Sciatic nerve (tissue), 2 donors: ENCODE measurements at regions not wholly inside any gene's neighbourhood (a gene's known extent, or its start where the extent isn't known, plus 50 kb on each side); places are given as distances from the start of the nearest gene placed in this dataset.
"Not testable (repeated sequence)": the region's sequence is repeated elsewhere in the genome, so short reads cannot be mapped to it uniquely, and the experiment has no call there.

ENCODE experiments used
- ATAC-seq: fragments of 200-7000 bp; cut with Tn5 transposase; one replicate; pipeline ENCODE4 v1.9.1; 2020; ENCODE audit warnings: mild to moderate bottlenecking, moderate library complexity
- DNase-seq: peaks from one replicate; pipeline ENCODE4 v3.0.0-alpha.2; 2020; ENCODE audit warnings: low spot score
- intact Hi-C: fragments of 100-400 bp; cut with DNase I; formaldehyde crosslinking; loops from one replicate; pipeline ENCODE4 v1.14.2; 2022
- donor health status: DM: no; HTN: no; CAD: no.
- donor health status: DM: no; HTN: no; CAD: no.

DNA sequence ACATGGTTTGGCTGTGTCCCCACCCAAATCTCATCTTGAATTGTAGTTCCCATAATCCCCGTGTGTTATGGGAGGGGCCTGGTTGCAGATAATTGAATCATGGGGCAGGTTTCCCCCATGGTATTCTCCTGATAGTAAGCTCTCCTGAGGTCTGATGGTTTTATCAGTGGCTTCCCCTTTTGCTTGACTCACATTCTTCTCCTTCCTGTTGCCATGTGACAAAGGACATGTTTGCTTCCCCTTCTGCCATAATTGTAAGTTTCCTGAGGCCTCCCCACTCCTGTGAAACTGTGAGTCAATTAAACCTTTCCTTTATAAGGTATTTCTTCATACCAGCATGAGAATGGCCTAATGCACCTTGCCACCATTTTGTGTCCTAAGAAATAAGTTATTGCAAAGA, 415.0 kb downstream of the COL11A1 start:
- intact Hi-C loops = no loop called here
- no peak for DNase-seq
- no peak for ATAC-seq

DNA sequence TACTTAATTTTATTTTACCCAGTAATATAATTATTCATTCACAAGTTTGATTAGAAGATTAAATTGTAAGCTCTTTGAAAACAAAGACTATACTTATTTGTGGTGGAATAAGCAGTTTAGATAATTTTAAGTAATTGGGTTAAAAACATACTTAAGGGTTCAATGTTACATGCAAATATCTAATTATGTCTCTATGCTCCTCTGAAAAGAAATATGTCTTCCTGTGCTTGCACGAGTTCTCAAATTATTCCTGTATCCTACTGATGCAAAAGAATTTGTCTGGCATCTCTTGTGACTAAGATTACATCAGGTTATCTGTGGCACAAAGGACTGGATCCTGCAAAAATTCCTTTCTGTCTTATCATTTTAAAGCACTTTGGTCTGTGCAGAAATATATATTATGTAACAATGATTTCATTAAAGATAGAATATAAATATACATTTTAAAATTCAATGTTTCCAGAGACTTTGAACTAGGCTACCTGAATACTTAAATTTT, 416.7 kb downstream of the COL11A1 start:
- ATAC-seq = no peak
- intact Hi-C loops = no loop called here

DNA sequence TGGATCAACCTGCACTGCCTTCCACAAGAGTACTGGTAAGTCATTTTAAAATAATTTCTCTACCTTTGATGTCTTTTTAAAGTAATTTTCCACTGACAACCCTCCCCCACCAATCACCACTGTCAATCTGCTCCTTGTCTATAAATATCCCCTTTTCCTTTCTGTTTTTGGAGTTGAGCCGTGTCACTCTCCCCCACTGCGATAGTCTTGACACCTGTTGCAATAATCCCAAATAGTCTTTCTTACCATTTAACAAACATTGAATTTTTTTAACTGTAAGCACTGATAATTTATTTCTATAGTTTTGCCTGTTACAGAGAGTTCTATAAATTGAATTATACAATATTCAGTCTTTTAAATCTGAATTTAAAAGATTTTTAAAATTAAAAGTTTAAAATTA, 420.9 kb downstream of the COL11A1 start:
- no peak for ATAC-seq

More for the DNA sequence above, 416.7 kb downstream of the COL11A1 start:
- DNase-seq = no peak

DNA sequence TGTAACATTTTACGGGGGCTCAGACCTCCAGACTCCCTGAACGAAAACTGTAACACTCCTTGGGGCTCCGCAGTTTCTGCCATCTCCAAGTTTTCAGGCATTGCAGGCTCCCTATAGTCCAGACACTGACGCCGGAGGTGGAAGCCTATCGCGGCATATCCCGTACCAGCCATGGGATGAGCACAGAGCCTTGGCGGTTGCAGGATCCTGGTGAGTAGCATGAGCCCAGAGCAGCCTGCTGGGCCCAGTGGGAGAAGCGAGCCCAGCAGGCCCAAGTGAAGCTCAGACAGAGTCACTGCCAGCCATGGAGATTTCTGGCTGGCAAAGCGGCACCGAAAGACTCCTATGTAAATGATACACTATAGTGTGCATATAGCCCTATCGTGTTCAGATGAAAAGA, 446.8 kb downstream of the COL11A1 start:
- no peak for ATAC-seq
- DNase-seq = no peak
- intact Hi-C loops = no loop called here

More for the DNA sequence above, 420.9 kb downstream of the COL11A1 start:
- intact Hi-C loops = no loop called here
- no peak for DNase-seq

DNA sequence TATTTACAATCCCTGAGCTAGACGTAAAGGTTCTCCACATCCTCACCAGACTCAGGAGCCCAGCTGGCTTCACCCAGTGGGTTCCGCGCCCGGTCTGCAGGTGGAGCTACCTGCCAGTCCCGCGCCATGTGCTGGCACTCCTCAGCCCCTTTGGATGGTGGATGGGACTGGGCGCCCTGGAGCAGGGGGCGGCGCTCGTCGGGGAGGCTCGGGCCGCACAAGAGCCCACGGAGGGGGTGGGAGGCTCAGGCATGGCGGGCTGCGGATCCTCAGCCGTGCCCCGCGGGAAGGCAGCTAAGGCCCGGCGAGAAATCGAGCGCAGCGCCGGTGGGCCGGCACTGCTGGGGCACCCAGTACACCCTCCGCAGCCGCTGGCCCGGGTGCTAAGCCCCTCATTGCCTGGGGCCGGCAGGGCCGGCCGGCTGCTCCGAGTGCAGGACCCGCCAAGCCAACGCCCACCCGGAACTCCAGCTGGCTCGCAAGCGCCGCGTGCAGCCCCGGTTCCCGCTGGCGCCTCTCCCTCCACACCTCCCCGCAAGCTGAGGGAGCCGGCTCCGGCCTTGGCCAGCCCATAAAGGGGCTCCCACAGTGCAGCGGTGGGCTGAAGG, 448.3 kb downstream of the COL11A1 start:
- intact Hi-C loops, ATAC-seq, DNase-seq: not testable (repeated sequence)

DNA sequence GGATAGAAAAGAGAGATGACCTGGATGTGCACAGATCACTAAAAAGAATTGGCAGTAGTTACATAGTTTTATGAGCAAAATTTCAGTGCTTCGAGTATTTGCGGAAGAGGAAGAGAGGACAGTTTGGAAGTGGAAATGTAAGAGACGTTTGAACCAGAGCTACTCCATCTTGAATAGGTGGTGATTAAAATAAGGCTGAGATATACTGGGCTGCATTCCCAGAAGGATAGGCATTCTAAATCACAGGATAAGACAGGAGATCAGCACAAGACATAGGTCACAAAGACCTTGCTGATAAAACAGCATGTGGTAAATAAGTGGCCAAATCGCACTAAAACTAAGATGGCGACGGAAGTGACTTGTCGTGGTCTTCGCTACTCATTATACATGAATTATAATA, 453.3 kb downstream of the COL11A1 start:
- ATAC-seq = no peak
- DNase-seq = no peak
- intact Hi-C loops = no loop called here

DNA sequence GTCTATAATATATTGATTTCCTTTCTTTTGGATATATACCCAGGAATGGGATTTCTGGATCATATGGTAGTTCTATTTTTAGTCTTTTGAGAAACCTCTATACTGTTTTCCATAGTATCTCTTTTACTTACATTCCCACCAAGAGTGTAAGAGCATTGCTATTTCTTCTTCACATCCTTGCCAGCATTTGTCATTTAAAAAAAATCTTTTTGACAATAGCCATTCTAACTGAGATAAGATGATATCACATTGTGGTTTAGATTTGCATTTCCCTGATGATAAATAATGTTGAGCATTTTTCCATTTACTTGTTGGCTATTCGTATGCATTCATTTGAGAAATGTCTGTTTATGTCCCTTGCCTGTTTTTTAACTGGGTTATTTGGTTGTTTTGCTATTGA, 467.4 kb downstream of the COL11A1 start:
- intact Hi-C loops = no loop called here
- no peak for ATAC-seq
- no peak for DNase-seq

DNA sequence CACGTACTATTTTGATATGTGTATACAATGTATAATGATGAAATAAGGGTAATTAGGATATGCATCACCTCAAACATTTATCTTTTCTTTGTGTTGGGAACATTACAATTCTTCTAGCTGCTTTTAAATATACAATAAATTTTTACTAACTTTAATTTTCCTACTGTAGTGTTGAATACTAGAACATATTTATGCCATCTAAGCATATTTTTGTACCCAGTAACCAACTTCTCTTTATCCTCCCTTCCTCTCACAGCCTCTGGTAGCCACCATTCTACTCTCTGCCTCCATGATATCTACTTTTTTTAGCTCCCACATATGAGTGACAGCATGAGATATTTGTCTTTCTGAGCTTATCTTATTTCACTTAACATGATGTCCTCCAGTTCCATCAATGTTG, 468.0 kb downstream of the COL11A1 start:
- DNase-seq (no peak), ATAC-seq (no peak)
- intact Hi-C loops = no loop called here

DNA sequence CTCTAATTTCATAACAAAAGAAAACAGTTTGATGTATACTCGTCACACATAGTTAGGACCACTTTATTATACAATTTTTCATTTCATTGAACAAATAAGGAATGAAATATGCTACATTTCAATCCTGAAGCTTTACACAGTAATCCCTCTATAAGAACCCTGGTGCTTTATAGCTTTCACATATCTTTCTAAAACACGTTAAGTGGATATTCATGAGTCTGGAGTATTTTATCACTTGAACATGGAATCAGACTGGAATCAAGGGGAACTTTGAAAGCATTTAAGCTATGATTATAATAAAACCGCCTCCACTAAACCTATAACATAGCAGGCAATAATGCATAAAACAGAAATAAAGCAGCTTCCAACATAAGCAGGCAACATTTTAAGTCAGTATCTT, 476.6 kb downstream of the COL11A1 start:
- no peak for ATAC-seq
- intact Hi-C loops = no loop called here
- no peak for DNase-seq

DNA sequence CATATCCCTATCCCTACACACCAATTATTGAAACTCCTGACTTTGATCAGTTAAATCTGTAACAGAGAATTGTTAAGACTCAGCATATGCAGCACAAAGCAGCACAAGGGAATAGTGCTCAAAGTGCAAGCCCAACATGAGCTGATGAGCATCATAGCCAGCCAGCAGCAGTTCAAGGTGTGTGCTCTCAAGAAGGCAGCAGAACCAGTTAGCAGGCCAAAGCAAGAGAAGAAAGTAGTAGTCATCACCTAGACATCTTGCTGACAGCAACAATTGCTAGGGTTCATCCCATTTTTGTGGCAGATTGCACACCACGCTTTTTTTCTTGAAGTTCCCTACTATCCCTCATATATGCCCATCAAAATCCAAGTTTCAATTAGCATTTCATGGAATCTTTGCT, 478.3 kb downstream of the COL11A1 start:
- ATAC-seq = no peak
- intact Hi-C loops = no loop called here
- DNase-seq = no peak

DNA sequence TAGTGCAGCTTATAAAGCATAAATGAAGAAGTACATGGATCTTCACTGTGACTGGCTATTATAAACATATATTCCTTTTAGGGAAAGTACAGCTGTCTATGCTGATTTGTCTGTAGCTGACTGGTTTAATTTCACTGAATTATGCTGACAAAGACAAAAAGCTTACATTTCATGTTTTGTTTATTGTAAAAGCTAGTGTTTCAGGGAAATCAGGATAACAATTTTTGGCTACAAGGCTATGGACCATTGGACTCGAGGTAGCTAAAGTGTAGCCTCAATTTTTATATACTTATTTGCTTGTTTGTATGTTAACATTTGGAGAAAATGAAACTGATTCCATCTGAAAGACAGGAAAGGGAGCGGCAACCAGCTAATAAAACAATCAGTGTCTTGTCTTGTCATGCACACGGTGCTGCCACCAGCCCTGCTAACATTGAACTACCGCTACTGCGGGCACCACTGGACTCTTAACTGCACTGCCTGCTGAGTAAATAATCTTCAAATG, 480.2 kb downstream of the COL11A1 start:
- ATAC-seq = no peak
- intact Hi-C loops = no loop called here

DNA sequence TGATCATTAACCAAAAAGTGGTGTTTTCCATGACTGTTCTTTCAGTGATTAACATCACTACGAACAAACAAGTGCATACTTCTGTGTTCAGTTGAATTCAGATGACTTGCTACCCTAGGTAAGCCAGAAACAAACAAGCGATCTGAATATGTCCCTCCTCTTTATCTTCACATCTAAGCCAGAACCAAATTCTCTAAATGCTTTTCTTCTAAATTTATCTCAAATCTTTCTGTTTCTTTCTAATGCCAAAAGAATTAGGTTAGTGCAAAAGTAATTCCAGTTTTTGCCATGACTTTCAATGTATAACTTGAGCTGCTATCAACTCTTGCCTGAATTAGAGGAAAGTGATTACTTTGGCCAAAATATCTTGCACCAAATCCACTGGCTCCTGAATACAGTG, 481.2 kb downstream of the COL11A1 start:
- intact Hi-C loops = no loop called here
- DNase-seq (no peak), ATAC-seq (no peak)

More for the DNA sequence above, 480.2 kb downstream of the COL11A1 start:
- DNase-seq = no peak

DNA sequence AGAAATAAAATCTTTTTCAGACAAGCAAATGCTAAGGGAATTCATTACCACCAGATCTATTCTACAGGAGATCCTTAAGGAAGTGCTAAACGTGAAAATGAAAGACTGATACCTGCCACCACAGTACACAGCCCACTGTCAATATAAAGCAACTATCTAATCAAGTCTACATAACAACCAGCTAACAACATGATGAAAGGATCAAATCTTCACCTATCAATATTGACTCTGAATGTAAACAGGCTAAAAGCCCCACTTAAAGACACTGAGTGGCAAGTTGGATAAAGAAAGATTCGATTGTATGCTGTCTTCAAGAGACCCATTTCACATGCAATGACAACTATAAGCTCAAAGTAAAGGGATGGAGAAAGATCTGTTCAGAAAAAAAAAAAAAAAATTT, 492.4 kb downstream of the COL11A1 start:
- ATAC-seq = no peak
- intact Hi-C loops = no loop called here
- no peak for DNase-seq

DNA sequence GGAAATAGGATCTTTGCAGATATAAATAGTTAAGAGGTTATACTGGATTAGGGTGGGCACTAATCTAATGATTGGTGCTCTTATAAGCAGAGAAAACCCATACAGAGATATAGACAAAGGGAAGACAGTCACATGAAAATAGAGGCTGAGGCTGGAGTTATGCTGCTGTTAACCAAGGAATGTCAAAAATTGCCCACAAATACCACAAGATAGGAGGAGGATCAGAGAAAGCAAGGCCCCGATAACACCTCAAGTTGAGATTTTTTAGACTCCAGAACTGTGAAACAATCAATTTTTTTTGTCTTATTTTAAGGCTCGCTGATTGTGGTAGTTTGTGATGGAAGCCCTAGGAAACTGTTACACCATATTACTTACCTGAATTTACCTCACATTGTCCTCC, 513.2 kb downstream of the COL11A1 start:
- intact Hi-C loops = no loop called here
- ATAC-seq (no peak), DNase-seq (no peak)

DNA sequence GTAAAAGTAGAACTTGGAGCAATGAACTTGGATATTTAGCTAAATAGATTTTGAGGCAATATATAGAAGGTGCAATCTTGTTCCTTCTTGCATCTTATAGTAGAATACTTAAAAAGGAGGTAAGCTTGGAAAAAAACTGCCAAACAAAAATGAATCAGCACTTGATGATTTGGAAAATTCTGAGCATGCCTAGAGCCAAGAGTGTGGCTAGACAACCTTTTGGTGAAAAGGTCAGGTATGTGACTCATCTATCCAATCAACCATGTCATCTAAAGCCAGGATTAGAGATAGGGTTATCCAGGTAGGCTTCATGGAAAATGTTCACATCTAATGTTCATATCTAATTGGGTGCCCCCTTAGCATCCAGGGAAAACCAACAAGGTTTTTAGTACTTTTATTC, 515.0 kb downstream of the COL11A1 start:
- DNase-seq (no peak), ATAC-seq (no peak)
- intact Hi-C loops = no loop called here

DNA sequence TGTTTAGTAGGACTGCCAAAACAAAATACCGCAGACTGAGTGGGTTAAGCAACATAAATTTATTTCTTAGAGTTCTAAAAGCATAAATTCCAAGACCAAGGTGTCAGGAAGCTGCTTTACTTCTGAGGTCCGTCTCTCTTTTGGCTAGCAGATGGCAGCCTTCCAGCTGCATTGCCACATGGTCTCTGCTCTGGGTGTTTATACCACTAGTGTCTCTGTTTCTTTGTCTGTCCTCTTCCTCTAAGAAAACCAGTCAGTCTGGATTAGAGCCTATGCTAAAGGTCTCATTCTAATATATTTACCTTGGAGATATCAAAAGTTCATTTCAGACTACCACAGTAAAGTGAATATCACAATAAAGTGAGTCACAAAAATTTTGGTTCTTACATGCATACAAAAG, 519.8 kb downstream of the COL11A1 start:
- intact Hi-C loops = no loop called here
- no peak for ATAC-seq
- DNase-seq = no peak

DNA sequence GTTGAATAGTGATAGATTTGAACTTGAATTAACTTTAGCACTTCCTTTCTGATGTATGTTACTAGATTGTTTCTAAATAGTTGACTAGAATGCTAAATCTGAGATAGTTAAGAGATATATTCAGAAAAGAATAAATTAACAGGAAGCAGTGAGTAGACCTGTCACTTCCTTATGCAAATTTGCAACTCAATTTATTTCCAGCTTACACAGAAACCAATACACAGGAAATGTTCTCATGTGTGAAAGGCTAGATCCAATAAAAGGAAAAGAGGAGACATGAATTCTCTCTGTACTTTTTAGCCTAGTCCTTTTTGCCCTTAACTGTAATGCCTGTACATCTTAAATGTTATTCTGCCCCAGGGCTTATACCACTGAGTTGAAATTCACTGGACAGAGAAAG, 522.3 kb downstream of the COL11A1 start:
- intact Hi-C loops = no loop called here
- ATAC-seq = no peak
- DNase-seq = no peak

DNA sequence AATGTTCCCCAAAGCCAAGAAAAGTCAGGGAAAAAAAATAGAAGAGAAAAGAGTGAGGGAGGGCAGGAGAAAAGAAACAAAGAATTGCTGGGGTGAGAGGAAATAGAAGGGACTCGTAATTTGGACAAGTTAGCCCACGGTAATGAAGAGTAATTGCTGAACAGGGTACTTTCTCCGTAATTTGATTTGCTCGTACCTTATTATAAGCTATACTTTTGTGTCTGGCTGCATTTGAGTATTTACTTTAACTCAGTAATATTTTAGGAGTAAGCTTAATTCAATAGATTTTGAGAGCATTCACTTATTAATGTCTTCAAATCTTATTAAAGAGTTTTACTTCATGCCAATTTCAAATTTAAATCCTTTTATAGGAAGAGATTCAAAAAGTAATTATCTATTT, 527.5 kb downstream of the COL11A1 start:
- DNase-seq (no peak), ATAC-seq (no peak)

DNA sequence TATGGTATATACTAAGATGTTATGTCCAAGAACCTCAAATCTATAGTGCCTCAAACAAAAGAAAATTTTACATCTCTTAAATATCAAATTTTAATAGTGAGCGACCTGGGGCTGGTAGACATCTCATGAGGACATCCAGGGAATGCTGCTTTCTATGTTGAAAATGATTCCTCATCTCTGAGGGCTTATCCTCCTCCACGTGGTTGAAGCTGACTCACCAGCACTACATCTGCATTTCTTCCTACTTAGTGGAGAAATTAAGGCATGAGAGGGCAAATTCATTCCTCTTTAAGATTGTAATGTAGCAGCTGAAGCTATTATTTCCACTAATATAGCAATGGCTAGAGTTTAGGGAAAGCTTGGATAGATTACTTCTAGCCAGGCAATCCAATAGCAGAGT, 529.5 kb downstream of the COL11A1 start:
- intact Hi-C loops = no loop called here

More for the DNA sequence above, 527.5 kb downstream of the COL11A1 start:
- intact Hi-C loops = no loop called here

DNA sequence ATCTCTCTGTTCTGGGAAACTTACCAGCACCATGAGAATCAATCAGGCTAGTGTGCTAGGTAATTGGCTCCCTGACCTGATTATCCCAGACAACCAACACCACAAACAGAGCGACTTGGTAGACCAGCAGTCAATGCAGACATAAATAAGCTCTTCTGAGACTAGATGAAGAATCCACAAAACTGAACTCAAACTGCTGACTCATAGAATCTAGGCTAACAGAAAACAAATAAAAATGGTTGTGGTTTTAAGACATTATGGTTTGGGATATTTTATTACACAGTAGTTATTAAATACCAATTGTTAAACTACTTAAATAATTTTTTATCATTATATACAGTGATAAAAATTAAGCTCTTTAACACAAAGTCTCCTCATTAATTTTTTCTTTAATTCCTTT, 535.7 kb downstream of the COL11A1 start:
- no peak for ATAC-seq
- DNase-seq = no peak
- intact Hi-C loops = no loop called here

More for the DNA sequence above, 529.5 kb downstream of the COL11A1 start:
- ATAC-seq (no peak), DNase-seq (no peak)

DNA sequence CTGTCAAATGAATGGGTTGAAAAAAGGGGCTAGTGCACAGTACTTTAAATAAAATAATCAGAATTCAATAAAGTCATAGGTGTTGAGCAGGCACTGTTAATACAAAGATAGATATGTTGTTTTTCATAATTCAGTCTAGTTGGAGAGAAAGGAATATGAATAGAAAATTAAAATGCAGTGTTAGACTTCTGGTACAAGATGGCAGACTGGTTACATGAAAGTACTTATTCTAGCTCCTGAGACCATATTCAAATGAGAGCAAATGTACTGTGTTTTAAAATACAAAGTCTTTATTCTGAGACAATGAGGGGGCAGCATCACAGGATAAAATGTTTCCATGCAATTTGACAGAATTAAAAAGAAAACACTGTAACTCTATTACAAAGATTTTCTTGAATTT, 542.1 kb downstream of the COL11A1 start:
- intact Hi-C loops = no loop called here
- DNase-seq (no peak), ATAC-seq (no peak)
